GM19372 (cell line): ENCODE measurements at regions not wholly inside any gene's neighbourhood (a gene's known extent, or its start where the extent isn't known, plus 50 kb on each side); places are given as distances from the start of the nearest gene placed in this dataset.
"Not testable (repeated sequence)": the region's sequence is repeated elsewhere in the genome, so short reads cannot be mapped to it uniquely, and the experiment has no call there.

ENCODE experiments used
- ATAC-seq: cut with Tn5 transposase; IDR thresholded peaks from one replicate; pipeline ENCODE4 v1.9.1; 2021; ENCODE audit warnings: mild to moderate bottlenecking, low read depth, moderate library complexity; ENCODE audit not compliant: unreplicated experiment

DNA sequence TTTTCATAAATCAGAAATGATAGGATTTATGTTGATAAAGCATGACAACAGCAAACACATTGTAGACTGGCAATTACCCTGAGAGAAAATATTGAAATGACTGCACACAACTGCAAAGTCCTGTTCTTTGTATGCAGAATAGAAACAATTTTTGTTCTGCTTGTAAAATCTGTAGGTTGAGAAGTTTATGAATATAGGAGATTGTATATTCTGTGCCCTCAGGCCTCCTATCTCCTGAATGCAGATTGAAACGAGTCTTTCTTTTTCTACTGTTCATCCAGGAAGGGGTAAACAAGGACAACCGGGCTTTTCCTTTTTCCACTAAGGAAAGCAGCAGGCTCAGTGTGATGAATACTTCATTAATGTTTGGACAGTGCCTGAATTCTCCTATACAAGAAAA, 95.0 kb upstream of the HAPLN1 start:
- no peak for ATAC-seq

DNA sequence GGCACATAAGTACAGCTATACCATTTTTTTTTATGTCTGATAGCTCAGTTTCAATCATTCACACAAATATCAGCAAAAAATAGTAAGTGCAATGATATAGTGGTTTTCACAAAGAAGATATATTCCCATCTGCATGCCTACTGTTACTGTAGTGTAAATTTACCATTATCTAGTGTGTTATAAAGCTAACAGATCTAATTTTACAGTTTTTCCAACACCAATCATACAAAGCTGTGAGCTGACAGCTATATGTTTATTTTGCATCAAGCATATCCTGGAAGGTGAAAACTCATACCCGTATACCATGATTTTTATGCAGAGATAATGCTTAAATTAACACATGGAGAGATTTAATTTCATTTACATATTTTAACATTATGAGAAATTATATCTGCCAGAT, 89.9 kb upstream of the HAPLN1 start:
- no peak for ATAC-seq

DNA sequence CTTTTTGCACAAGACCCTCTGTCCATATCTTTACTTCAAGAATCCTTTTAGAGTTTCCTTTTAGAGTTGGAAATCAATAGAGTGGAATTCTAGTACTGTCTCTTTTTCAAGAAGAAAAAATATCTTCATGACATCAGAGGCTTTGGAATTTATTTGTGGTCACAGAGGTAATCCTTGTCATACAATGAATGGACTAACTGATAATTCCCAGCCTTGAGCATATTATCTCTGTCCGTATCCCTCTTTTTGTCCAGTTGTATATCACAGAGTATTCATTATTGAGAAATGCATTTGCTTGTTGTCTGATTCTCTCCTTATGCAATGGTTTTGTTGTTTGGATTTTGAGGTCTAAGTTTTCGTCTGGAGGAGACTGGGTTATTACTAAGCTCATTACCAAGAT, 82.0 kb upstream of the HAPLN1 start:
- no peak for ATAC-seq

DNA sequence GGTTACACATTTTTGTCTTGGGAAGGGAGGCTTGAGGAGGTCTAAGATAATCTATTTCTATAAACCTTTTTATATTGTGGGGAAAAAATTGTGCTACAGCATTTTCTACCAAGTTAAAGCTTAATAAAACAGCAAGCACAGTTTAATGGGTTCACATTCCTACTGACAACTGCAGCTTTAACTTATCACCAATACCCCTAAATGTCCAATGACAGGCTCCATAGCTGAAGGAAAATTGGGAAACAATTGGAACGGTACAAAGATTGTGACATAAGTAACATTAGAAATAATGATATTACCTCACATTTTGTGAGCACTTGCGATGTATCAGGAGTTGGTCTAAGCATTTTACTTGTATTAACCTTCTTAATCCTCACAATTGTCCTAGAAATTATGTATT, 79.5 kb upstream of the HAPLN1 start:
- ATAC-seq: no peak

- ATAC-seq: not testable (repeated sequence)
Observed at GRCh38 chr5:83799020-83799419, 78.4 kb upstream of the HAPLN1 start.

DNA sequence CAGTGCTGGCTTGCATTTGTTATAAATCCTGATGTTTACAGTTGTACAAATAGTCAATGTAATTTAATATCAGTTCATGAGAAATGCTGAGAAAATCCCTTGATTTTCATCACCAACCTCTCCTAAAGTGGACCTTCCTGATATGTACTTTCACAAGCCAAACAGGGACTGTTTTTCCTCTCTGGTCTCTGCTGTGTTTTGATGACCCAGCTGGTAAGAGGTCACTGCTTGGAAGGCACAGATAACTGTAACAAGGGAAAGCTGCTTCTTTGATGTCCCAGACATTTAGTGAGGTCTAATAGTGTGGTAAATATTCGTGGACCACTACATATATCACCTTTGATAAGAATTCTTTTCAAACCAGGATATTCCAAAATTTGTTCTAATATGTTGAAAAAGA, 68.7 kb upstream of the HAPLN1 start:
- ATAC-seq: no peak

DNA sequence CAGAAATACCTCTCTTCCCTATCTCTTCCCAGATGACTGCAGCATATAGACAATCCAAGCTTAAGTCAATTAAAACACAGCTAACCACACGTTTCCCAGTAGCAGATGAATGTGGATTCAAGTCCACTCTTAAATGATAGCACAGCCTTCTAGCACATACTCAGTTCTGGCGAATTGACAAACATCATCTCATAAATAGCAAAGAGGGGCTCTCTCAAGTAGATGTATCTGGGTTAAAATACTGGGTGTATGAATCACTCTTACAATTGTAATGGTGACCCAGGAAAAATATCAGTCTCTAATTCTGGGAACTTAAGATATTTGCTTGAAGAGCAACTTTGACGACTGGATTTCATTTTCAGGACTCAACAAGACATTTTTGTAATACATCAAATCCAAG, 67.0 kb upstream of the HAPLN1 start:
- ATAC-seq: no peak

DNA sequence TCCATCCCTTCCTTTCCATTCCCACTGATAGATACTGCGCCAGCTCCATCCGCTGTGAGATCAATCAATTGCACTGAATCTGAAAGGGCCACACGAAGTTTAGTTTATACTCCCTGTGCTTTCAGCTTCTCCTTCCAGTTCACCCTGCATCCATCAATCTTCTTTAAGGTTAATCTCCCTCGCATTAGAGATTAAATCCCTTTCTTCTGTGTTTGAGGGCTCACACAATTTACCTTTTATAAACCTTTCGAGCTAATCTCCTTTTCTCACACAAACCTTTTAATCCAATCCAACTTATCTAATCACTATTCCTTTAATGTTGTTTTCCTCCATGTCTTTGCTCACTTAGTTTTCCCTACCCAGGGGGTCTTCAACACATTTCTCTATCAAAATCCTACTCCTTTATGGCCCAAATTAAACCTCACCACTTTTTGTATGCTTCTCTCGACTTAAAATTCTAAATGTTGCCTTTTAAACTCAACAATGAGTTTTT, 64.6 kb upstream of the HAPLN1 start:
- ATAC-seq: no peak

- no peak for ATAC-seq
Observed at GRCh38 chr5:83780699-83781350, 60.2 kb upstream of the HAPLN1 start.

GRCh38 chr5:83777856-83778255, 57.2 kb upstream of the HAPLN1 start:
- ATAC-seq: no peak

DNA sequence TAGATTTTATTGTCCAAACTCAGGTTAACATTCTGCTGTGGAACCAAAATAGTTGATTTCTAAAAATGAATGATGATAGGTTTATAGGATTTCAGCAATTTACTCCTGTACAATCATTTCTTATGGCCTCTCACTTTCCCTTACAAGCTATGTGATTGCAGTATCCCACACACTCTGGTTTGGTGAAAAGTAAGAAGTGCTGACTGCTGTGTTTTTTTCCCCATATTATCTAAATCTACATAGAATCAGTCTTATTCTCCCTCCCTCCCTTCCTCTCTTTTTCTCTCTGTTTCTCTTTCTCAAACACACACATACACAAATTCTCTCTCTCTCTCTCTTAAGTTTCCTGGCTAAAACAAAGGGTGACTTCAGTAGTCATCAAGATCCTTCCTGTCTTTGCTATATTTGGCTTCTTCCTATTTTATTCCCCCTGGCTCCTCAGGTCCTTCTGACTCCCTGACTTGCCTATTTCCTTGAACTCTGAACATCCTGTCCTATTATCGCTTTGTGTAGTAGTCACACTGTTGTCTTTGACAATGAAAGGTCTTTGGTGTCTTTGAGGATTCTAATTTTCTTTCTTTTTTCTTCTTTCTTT, 55.9 kb upstream of the HAPLN1 start:
- ATAC-seq: no peak
